GM18867 (cell line): ENCODE measurements at regions not wholly inside any gene's neighbourhood (a gene's known extent, or its start where the extent isn't known, plus 50 kb on each side); places are given as distances from the start of the nearest gene placed in this dataset.

Experiments used
- ATAC-seq: cut with Tn5 transposase; IDR thresholded peaks from one replicate; pipeline ENCODE4 v1.9.1; 2021; ENCODE audit warnings: mild to moderate bottlenecking, moderate library complexity; ENCODE audit not compliant: unreplicated experiment

DNA sequence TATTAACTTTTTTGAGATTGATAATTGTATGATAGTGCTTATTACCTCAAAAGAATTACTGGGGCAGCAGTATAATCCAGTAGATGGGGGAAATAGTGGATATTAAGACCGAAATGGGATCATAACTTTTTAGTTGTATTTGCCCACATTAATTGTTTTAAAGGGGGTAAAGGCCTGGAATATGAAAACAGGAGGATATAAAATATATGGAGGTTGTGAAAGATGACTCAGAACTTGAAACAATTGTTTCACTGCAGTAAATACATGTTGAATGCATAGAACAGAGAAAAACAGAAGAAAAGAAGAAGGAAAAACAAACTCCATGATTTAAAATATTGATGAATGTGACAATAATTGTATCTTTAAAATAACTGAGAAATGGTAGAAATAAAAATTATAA is 94.1 kb upstream of the VPREB1 start:
- no peak for ATAC-seq

DNA sequence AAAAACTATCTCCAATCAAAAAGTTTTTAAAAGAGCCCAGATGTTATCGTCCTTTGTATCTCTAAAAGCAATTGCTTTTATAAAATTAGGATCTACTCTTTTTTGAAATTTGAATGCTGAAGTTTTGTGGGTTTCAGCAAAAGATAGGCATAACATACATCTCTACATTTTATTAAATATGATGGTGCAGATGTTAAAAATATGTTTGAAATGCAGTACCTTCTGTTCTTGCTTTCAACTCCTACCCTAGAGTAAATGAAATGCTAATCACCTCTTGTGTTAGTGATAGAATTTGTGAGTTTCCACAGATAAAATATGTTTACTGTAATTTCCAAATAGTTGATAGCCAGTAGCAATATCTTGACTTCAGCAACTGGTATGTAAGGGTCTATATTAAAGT is 95.7 kb upstream of the VPREB1 start:
- no peak for ATAC-seq

DNA sequence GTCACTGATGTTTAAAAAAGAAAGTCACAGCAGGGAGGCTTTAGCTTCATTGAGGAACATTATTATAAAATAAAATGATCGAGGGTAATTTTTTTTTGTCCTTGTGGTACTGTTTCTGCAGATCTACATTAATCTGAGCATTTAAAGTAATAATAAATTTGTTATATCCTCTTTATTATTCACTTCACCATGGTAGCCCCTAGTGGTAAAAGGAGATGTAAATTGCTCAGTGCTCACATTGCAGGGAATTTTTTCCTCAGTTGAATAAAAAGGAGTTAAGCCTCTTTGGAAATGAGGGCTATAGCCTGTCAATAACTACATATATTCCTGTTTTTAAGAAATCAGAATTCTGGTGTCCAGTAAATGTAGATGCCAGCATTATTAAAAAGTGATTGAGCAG is 99.7 kb upstream of the VPREB1 start:
- ATAC-seq, result no peak

DNA sequence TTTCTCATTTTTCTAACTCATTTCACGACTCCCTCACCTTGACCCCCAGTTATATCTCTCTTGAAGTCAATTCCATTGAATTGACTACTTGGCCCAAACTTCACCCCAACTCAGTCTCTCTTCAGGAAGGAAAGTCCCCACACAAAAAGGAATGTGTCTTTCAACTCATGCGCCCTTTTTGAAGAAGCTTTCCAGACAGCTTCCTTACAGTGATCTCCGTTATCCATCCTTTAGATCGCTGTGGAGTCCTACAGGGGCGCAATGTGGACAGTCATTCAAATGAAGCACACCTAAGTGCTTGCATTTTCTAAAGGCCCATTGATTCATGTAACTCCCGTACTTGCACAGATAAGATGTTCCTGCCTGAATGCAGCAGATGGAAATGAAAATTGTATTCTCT is 101.1 kb upstream of the VPREB1 start:
- no peak for ATAC-seq

DNA sequence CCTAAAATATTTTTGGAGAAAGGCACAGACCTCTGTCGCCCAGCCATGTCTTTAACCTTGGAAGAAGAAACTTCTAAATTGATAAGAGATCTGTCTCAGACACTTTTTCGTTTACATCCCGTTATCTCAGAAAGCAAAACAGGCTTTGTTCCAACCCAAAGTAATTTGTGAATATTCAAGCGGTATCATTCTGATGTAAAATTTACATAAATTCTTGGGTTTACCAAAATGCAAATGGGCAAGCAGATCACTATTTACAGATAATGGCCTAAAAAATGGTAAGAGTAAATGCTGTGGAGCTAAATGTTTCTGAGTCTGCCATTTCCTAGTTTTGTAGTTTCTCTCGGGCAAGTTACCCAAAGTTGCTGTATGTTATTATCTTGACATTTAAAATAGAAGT is 101.9 kb upstream of the VPREB1 start:
- no peak for ATAC-seq

DNA sequence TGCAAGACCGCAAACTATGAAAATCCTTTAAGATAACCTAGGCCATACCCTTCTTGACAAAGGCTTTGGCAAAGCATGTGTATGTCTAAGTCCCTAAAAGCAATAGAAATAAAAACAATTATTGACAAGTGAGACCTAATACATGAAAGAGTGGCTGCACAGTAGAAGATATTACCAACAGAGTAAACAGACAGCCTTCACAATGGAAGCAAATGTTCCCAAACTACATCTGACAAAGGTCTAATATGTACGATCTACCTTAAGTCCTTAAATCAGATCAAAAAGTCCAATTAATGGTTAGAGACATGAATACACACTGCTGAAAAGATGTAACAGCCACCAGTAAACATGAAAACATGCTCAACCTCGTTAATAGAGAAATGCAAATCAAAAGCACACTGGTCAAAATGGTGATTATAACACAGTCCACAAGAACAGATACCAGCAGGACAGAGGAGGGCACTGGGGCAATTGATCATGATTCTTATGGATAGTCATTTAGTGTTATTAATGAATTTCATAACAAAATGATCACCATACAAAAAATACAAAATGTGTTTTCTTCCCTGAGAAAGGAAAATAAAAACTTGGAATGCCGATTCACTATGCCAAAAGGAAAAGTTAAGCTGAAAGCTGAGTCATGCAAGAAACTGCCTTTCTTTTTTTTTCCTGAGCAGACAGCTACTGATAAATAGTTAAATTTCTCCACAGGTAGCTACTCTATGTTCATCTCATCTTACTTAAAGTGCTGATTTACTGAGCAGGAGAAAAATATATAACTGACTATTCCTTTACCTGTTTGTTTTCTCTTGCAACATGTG is 102.6 kb upstream of the VPREB1 start:
- ATAC-seq, result no peak

DNA sequence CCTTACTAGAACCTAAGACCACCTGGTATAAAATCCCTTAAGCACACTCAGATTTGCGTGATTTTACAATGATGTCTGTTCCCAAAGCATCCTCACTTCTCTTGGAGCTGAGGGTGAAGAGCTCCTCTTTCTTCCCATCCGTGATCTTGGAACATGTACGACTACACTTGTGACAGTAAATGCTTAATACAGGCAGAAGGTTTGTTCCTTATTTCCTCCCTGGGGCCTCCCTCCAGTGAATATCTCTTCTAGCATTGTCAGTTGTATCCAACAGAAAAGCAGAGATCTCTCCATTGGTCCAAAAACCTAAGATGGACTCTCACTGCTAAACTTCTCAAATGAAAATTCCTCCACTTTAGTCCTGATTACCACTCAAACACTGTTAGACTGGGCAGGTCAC is 103.6 kb upstream of the VPREB1 start:
- ATAC-seq, result no peak

DNA sequence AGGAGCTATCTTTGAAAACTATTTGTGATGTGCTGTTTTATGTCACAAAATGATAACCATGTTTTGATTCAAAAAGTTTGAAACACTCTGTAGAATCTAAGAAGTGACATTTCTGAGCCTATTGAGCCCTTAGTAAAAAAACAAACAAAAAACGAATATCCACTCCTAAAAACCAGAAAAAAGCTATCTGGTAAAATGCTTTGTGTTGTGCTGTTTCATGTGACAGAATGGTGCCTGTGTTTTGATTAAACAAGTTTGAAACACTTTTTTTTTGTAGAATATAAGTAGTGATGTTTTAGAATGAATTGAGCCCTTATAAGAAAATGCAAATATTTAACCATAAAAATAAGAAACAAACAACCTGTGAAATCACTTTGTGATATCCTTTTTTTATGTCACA is 105.2 kb upstream of the VPREB1 start:
- no peak for ATAC-seq

DNA sequence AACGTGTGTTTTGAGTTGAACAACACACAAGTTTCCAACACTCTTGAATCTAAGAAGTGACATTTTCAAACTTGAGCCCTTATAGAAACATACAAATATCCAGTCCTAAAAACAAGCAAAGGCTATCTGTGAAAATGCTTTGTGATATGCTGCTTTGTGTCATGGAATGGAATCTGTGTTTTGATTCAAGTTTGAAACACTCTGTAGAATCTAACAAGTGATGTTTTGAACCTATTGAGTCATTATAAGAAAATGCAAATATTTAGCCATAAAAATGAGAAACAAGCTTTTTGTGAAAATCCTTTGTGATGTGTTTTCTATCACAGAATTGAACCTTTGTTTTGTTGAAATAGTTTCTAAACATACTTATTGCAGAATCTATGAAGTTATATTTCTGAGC is 105.7 kb upstream of the VPREB1 start:
- ATAC-seq, result no peak

DNA sequence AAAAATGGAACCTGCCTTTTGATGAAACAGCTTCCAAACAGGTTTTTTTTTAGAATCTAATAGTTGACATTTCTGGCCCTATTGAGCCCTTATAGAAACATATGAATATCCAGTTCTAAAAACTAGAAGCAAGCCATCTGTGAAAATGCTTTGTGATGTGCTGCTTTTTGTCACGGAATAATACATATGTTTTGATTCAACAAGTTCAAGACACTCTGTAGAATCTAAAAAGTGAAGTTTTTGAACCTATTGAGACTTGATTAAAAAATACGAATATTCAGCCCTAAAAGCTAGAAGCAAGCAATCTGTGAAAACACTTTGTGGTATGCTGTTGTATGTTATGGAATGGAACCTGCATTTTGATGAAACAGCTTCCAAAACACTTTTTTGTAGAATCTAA is 106.7 kb upstream of the VPREB1 start:
- no peak for ATAC-seq

DNA sequence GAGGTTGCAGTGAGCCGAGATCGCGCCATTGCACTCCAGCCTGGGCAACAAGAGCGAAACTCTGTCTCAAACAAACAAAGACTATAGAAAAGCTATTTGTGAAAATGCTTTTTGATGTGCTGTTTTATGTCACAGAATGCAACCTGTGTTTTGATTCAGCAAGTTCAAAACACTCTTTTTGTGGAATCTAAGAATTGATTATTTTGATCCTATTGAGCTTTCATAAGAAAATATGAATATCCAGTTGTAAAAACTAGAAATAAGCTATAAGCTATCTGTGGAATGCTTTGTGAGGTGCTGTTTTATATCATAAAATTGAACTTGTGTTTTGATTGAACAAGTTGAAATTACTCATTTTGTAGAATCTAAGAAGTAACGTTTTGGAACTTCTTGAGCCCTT is 110.7 kb upstream of the VPREB1 start:
- no peak for ATAC-seq

DNA sequence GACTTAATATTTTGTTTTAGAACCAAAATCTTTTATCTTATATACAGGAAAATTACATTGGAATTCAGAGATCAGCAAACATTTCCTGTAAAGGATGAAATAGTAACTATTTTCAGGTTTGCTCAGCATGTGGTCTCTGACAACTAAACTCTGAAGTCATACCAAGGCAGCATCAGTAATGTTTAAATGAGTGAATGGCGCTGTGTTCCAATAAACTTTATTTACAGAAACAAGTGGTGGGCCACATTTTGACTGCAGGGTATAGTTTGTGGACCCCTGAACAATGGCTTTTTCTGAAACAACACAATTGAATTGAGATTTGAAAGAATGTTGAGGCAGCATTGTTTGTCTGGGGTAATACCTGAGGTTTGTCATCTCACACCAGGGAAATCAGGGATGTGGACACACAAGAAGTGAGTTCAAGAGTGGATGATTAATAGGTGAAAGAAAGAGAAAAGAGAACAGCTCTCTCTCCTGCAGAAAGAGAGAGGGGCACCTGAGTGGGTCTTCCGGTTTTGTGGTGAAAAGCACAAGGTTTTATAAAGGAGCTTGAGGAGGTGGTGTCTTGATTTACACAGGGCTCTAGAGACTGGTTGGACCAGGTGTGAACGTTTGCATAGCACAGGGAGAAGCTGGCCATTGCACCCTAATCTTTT is 113.5 kb upstream of the VPREB1 start:
- no peak for ATAC-seq

DNA sequence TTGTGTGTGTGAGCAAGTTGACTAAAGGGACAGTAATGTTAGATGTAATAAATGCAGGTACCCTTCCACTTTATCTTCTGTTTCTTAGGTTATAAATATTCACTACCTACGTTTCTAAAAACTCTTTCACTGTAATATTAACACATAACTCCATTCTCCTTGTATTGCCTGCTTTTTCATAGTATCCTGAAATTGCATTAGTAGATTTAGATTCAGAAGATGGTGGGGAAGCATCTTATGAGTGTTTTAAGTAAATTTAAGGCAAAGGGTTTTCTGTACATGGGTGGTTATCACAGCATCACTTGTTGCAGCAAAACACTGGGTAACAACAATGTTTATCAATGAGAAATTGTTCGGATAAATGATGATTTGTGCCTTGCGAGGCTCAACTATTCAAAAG is 115.2 kb upstream of the VPREB1 start:
- no peak for ATAC-seq

DNA sequence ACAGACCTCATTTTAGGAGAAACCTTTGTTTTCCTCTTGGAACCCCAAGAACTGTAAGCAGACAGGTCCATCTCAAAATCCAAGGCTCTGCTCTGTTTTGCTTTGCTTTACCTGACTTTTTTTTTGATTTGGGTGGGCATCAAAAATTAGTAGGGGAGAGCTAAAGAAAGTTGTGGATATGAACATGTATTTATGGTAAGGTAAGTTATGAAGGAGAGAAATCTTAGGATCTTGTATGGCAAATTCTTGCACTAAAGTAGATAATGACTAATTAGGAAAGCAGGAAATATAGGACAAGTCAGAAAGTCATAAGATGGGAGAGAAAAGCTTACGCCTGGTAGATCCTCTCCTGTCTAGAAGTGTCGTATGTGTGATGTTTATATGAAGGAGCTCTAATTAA is 116.1 kb upstream of the VPREB1 start:
- ATAC-seq, result no peak

DNA sequence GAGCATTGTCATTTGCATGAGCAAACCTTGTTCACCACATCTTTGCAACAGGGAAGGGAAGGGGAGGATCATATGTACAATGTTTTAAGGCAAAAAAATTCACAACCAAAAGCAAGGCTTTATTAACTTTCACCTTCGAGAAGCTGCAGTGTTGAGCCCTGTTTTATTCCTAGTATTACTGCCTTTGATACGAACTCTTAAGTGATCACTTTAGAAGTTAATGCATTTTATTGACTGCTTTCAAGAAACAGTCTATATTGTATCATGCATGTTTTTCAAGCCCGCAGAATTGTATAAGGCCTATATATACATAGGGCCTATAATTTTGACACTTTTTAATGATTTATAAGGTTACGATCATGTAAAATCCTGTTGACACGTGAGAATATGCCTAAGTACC is 117.5 kb upstream of the VPREB1 start:
- no peak for ATAC-seq

DNA sequence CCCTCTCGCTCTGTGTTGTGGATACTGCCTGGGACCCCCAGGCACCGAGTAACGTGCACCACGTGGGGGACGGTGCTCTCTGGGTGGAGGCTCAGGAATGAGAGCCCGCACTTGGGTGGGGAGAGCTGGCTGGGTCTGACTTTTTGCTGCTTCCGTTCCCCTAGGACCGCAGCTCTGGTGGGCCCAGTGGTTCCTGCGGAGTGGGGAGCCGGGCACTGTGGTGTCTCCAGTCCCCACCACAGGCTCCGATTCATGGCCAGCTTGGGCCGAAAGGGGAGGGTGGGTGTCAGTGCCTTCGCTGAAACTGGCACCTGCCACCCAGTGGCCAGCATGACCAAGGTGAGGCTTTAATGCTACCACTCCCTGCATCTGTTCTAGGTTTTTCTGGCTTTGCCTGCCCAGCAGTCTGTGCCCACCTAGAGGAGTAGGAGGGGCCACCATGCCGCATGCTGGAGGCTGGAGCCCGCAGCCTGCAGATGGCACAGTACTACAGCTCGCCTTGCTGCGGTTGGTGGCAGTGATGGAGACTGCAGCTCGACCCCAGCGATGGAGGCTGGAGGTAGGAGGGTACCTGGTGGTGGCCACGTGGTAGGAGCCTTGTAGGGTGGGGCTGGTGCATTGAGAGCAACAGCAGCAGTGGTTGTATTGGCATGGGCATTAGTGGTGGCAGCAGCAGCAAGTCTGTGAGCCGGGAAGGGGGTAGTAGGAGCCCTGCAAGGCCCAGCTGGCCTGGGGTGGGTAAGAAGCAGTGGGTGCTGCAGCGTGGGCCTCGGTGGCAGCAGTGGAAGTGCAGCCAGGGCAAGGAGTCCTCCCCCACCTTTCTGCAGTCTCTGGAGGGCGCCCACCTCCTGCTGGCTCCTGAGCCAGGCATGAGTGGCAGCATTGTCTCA is 118.8 kb upstream of the VPREB1 start:
- no peak for ATAC-seq

DNA sequence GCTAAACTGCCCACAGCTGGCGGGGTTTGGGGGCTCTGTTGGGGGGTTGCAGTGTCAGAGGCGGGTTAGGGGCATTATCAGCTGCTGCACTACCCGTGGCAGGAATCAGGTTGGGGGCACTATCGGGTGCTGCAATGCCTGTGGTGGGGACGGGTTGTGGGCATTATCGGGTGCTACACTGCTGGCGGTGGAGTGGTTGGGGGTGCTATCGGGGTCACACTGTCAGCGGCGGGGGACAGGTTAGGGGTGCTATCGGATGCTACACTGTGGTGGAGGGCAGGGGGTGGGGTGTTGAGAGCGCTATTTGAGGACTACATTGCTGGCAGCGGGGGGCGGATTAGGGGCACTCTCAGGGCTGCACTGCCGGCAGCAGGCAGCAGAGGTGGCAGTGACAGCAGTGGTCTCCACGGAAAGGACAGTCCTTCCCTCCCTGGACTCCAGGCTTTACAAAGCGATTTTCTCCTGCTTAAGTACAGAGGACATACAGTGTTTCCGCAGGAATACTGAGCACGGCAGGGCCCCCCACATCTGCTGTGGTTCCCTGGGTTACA is 119.5 kb upstream of the VPREB1 start:
- ATAC-seq, result no peak

DNA sequence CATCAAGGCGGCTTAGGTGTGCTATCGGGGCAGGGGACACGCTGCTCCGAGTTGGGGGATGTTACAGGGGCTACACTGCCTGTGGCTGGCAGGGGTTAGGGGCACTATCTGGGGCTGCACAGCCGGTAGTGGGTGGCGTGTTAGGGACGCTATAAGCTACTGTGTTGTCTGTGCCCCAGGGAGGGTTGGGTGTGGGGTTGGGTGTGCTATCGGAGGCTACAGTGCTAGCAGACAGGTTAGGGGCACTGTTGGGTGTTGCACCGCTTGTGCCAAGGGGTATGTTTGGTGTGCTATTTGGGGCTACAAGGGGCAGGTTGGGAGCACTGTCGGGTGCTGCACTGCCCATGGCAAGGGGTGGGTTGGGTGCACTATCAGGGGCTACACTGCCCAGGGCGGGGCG is 120.2 kb upstream of the VPREB1 start:
- ATAC-seq, result no peak

DNA sequence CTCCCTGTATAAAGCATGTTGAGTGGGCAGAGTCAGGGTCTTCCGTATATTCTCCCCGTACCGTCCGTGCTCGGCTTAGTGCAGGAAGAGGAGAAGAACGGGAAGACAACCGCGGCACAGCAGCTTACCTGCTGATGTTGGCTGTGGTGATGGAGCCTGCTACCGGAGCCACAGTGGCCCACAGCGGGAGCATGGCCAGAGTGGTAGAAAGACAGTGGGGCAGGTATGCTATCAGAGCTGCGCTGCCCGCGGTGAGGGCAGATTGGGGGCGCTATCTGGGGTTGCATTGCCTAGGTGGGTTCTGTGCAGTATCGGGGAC is 120.7 kb upstream of the VPREB1 start:
- ATAC-seq, result no peak

DNA sequence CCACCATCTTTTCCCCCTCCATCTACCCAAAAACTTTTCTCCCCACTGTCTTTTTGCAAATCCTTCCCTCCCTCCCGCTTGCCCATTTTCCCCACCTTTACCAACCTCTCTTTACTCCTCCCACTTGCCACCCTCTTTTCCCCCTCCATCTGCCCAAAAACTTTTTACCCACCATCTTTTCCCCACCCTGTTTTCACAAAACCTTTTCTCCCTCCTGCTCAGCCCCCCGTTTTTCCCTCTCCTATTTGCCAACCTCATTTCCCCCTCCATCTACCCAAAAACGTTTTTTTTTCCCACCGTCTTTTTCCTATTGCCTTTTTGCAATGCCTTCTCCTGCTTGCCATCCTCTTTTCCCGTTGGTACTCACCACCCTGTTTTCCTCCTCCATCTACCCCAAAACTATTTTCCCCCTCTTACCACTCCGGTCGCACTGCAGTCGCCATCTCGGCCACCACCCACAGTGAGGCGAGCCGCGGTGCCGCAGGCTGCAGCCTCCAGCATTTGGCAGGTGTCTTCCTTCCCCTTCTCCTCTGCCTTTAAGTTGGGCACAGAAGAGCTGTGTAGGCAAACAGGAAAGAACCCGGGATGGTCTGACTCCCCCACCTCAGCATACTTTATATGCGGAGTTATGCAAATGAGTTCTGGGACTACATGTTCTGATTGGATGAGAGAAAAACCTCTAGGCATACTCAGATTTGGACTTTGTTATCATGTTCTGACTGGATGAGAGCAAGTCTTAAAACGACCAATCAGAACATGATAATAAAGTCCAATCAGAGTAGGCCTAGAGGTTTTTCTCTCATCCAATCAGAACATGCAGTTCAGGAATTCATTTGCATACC is 121.2 kb upstream of the VPREB1 start:
- no peak for ATAC-seq
